ENCODE measurements at regions not wholly inside any gene's neighbourhood (a gene's known extent, or its start where the extent isn't known, plus 50 kb on each side); places are given as distances from the start of the nearest gene placed in this dataset.

DNA sequence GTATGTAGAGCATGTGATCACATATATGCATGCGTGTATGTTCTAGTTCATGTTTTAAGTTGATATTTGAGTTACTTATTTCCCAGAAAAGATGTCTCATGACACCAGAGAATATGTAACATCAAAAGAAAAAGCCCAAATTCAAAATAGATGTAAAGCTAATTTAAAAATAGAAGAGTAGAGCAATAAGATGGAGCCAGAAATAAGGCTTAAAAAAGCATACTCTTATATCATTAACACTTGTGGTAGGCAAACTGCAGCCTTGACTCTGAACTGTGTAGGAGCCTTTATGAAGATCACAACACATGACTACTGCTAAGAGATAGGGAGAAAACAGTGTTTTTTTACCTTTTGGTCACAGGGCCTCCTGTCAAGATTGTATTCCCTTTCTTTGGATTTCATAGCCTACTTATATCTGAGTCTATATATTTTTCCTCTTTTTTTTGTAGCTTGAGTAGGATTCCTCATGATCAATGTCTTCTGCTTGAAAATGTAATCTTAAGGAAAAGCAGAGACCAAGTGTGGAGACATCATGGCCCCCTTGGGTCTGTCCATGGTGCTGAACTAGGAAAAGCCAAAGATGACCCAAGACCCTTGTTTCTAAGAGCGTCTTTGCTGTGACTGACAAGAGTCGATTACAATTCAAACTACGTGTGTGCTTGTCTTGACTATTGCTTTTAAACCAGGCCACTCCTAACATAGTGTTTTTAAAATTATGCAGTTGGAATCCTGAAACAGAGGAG, 390.4 kb downstream of the SHISA9 start:
- Histone ChIP-seq H3K27me3 (ENCODE audit: insufficient read depth) (no peaks in the 10 kb centered on the region), H3K36me3 (replicated peaks in 1 of 2; ENCODE audit: control insufficient read depth in 1 of 2, insufficient read depth in 2 of 2, low read length in 1 of 2) (no peaks in the 10 kb centered on the region), H3K4me1 (ENCODE audit: control insufficient read depth in 1 of 2, insufficient read depth in 2 of 2, low read depth in 1 of 2, low read length in 1 of 2) (no peaks in the 10 kb centered on the region), H3K9me3 (no peaks in the 10 kb centered on the region), H3K9me2 (no peaks in the 10 kb centered on the region), H3K9ac (no peak overlapping the region), H3K4me2 (no peak overlapping the region), H2AFZ (ENCODE audit: low read depth) (no peak overlapping the region), H3K79me2 (ENCODE audit: insufficient read depth) (no peaks in the 10 kb centered on the region), H3K4me3 (ENCODE audit: low read depth in 2 of 2, low read length in 1 of 2) (no peak overlapping the region), H4K20me1 (ENCODE audit: insufficient read depth) (no peaks in the 10 kb centered on the region), H3F3A (replicated peaks; ENCODE audit: insufficient read depth) (no peaks in the 10 kb centered on the region), H3K27ac (ENCODE audit: low read depth in 2 of 2, low read length in 1 of 2) (no peak overlapping the region)
- 18% methylated on average over 4 of the region's 4 CpGs for WGBS (ENCODE audit: low lambda C conversion rate)
- TF ChIP-seq, protein P1, sequence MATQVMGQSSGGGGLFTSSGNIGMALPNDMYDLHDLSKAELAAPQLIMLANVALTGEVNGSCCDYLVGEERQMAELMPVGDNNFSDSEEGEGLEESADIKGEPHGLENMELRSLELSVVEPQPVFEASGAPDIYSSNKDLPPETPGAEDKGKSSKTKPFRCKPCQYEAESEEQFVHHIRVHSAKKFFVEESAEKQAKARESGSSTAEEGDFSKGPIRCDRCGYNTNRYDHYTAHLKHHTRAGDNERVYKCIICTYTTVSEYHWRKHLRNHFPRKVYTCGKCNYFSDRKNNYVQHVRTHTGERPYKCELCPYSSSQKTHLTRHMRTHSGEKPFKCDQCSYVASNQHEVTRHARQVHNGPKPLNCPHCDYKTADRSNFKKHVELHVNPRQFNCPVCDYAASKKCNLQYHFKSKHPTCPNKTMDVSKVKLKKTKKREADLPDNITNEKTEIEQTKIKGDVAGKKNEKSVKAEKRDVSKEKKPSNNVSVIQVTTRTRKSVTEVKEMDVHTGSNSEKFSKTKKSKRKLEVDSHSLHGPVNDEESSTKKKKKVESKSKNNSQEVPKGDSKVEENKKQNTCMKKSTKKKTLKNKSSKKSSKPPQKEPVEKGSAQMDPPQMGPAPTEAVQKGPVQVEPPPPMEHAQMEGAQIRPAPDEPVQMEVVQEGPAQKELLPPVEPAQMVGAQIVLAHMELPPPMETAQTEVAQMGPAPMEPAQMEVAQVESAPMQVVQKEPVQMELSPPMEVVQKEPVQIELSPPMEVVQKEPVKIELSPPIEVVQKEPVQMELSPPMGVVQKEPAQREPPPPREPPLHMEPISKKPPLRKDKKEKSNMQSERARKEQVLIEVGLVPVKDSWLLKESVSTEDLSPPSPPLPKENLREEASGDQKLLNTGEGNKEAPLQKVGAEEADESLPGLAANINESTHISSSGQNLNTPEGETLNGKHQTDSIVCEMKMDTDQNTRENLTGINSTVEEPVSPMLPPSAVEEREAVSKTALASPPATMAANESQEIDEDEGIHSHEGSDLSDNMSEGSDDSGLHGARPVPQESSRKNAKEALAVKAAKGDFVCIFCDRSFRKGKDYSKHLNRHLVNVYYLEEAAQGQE (IDR thresholded peaks at IDR 0.05; ENCODE audit: low read depth, low read length), result peak; percentile 61; the same call in 1 of the 2 replicates
- TF ChIP-seq RFX5 (IDR thresholded peaks at IDR 0.05; ENCODE audit: low read length), result no peak
- POLR2A ChIA-PET, result no interaction called here
- CTCF ChIA-PET, result no interaction called here
- DNase-seq, result no peak

DNA sequence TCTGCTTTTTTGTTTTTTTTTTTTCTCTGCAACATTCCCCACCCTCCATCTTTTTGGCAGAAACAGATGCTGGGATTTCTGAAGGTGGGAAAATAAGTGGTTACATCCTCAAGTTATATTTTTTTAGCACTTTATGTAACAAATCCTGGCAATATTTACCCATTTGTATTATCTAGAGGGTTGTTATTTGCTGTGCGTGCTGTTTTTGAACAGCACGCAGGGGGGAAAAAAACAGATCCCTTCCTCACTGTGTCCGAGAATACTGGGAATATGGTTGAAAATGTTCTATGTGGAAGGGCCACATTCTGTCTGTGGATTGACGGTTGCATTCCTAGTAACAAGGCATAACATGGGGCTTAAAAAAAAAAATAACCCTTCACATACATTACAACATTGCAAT, 394.8 kb downstream of the SHISA9 start:
- no peaks in the 10 kb centered on the region for H3K9me2 ChIP-seq
- H2AFZ ChIP-seq (ENCODE audit: low read depth), result no peak overlapping the region
- H4K20me1 ChIP-seq (ENCODE audit: insufficient read depth), result no peaks in the 10 kb centered on the region
- POLR2A ChIA-PET, result no interaction called here
- no peaks in the 10 kb centered on the region for H3K9me3 ChIP-seq
- 41% methylated on average over 4 of the region's 4 CpGs for WGBS (ENCODE audit: low lambda C conversion rate)
- TF ChIP-seq RXRA (IDR thresholded peaks at IDR 0.05; ENCODE audit: borderline replicate concordance, low read depth), result no peak
- no peak for TF ChIP-seq TEAD4 (IDR thresholded peaks at IDR 0.05; ENCODE audit: borderline replicate concordance, insufficient read depth)
- TF ChIP-seq TAF1 (IDR thresholded peaks at IDR 0.05; ENCODE audit: borderline replicate concordance, low read depth, low read length), result no peak
- TF ChIP-seq, protein P2, sequence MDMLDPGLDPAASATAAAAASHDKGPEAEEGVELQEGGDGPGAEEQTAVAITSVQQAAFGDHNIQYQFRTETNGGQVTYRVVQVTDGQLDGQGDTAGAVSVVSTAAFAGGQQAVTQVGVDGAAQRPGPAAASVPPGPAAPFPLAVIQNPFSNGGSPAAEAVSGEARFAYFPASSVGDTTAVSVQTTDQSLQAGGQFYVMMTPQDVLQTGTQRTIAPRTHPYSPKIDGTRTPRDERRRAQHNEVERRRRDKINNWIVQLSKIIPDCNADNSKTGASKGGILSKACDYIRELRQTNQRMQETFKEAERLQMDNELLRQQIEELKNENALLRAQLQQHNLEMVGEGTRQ (IDR thresholded peaks at IDR 0.05; ENCODE audit: borderline replicate concordance, low read depth, low read length), result no peak
- H3K4me3 ChIP-seq (ENCODE audit: low read depth in 2 of 2, low read length in 1 of 2), result no peak overlapping the region
- H3K79me2 ChIP-seq (ENCODE audit: insufficient read depth), result no peaks in the 10 kb centered on the region
- H3K36me3 ChIP-seq (replicated peaks in 1 of 2; ENCODE audit: control insufficient read depth in 1 of 2, insufficient read depth in 2 of 2, low read length in 1 of 2), result no peaks in the 10 kb centered on the region
- H3K4me1 ChIP-seq (ENCODE audit: control insufficient read depth in 1 of 2, insufficient read depth in 2 of 2, low read depth in 1 of 2, low read length in 1 of 2), result no peaks in the 10 kb centered on the region
- H3K27ac ChIP-seq (ENCODE audit: low read depth in 2 of 2, low read length in 1 of 2), result no peak overlapping the region
- no peak overlapping the region for H3K4me2 ChIP-seq
- DNase-seq, result no peak
- no peak overlapping the region for H3K9ac ChIP-seq
- H3K27me3 ChIP-seq (ENCODE audit: insufficient read depth), result no peaks in the 10 kb centered on the region
- no peaks in the 10 kb centered on the region for H3F3A ChIP-seq (replicated peaks; ENCODE audit: insufficient read depth)
- CTCF ChIA-PET, result no interaction called here

Data from SK-N-SH (cell line).